Activated CD8-positive, alpha-beta T cell treated with anti-CD3 and anti-CD28 coated beads for 36 hours (primary cell): ENCODE measurements at regions not wholly inside any gene's neighbourhood (a gene's known extent, or its start where the extent isn't known, plus 50 kb on each side); places are given as distances from the start of the nearest gene placed in this dataset.

Experiments
- ATAC-seq: fragments of 200-7000 bp; cut with Tn5 transposase; one replicate; pipeline ENCODE4 v1.10.0; 2021; ENCODE audit warnings: mild to moderate bottlenecking, moderate library complexity
- CTCF ChIA-PET: fragments of 350-600 bp; sonication (Branson Sonifier 250); formaldehyde crosslinking; loops from one replicate; lab custom pipeline; 2021; ENCODE audit warnings: antibody characterized with exemption; lab: Charles Lee
- POLR2A ChIA-PET: fragments of 350-600 bp; sonication (Branson Sonifier 250); formaldehyde crosslinking; loops from one replicate; lab custom pipeline; 2021; ENCODE audit warnings: antibody characterized with exemption; lab: Charles Lee
- DNase-seq: peaks from one replicate; pipeline ENCODE4 v3.0.0-alpha.2; 2020
- H3K27ac Mint-ChIP-seq: one replicate; pipeline ENCODE4 v1.8.0; 2021; ENCODE audit warnings: mild to moderate bottlenecking, mixed read lengths
- H3K27me3 Mint-ChIP-seq: one replicate; pipeline ENCODE4 v1.8.0; 2021; ENCODE audit warnings: mixed read lengths
- H3K36me3 Mint-ChIP-seq: one replicate; pipeline ENCODE4 v1.8.0; 2021; ENCODE audit warnings: low read depth, mixed read lengths
- H3K4me1 Mint-ChIP-seq: one replicate; pipeline ENCODE4 v1.8.0; 2021; ENCODE audit warnings: low read depth, mixed read lengths
- H3K4me3 Mint-ChIP-seq: one replicate; pipeline ENCODE4 v1.8.0; 2021; ENCODE audit warnings: mild to moderate bottlenecking, moderate library complexity, mixed read lengths
- H3K9me3 Mint-ChIP-seq: one replicate; pipeline ENCODE4 v1.8.0; 2021; ENCODE audit warnings: mixed read lengths
- CTCF ChIP-seq: fragments of 200-600 bp; IDR thresholded peaks from one replicate; pipeline ENCODE4 v1.8.0; 2022; ENCODE audit warnings: antibody characterized with exemption, mild to moderate bottlenecking
- intact Hi-C: fragments of 100-400 bp; cut with micrococcal nuclease; formaldehyde crosslinking; loops from one replicate; pipeline ENCODE4 v1.10.0; 2022

- Mint-ChIP-seq H3K27me3 (no peaks in the 10 kb centered on the region), H3K36me3 (no peaks in the 10 kb centered on the region), H3K4me1 (no peaks in the 10 kb centered on the region), H3K4me3 (no peak overlapping the region), H3K27ac (no peak overlapping the region), H3K9me3 (no peaks in the 10 kb centered on the region)
- DNase-seq (no peak), ATAC-seq (no peak)
- TF ChIP-seq CTCF: no peak
- POLR2A ChIA-PET: no interaction called here
- intact Hi-C loops: no loop called here
- CTCF ChIA-PET: no interaction called here
These were observed 184.3 kb downstream of the SOX4 start for GRCh38 chr6:21777846-21778245.

GRCh38 chr6:21780141-21780540, 186.6 kb downstream of the SOX4 start:
- POLR2A ChIA-PET: no interaction called here
- Mint-ChIP-seq H3K27ac (no peak overlapping the region), H3K27me3 (no peaks in the 10 kb centered on the region), H3K9me3 (no peaks in the 10 kb centered on the region), H3K4me1 (no peaks in the 10 kb centered on the region), H3K36me3 (no peaks in the 10 kb centered on the region), H3K4me3 (no peak overlapping the region)
- intact Hi-C loops: no loop called here
- ATAC-seq (no peak), DNase-seq (no peak)
- CTCF ChIA-PET: interaction anchor here (0.7 kb wide), 1 partner anchor 11 kb away, joined by 3 read pairs; no protein-coding TSS in a partner anchor
- no peak for TF ChIP-seq CTCF

GRCh38 chr6:21780679-21781078, 187.1 kb downstream of the SOX4 start:
- Mint-ChIP-seq H3K27me3 (no peaks in the 10 kb centered on the region), H3K4me1 (peaks cover 3% of the 10 kb centered on the region), H3K9me3 (no peaks in the 10 kb centered on the region), H3K36me3 (no peaks in the 10 kb centered on the region), H3K27ac (no peak overlapping the region), H3K4me3 (no peak overlapping the region)
- no peak for ATAC-seq
- CTCF ChIA-PET: interaction anchor here (0.7 kb wide), 1 partner anchor 11 kb away, joined by 3 read pairs; no protein-coding TSS in a partner anchor
- no peak for TF ChIP-seq CTCF
- intact Hi-C loops: no loop called here
- POLR2A ChIA-PET: no interaction called here
- no peak for DNase-seq

- DNase-seq (no peak), ATAC-seq (no peak)
- POLR2A ChIA-PET: no interaction called here
- H3K36me3 Mint-ChIP-seq: no peaks in the 10 kb centered on the region
- H3K27ac Mint-ChIP-seq: no peak overlapping the region
- H3K4me1 Mint-ChIP-seq: peaks cover 4% of the 10 kb centered on the region
- no peaks in the 10 kb centered on the region for H3K27me3 Mint-ChIP-seq
- CTCF ChIA-PET: no interaction called here
- TF ChIP-seq CTCF: no peak
- H3K4me3 Mint-ChIP-seq: no peak overlapping the region
- no peaks in the 10 kb centered on the region for H3K9me3 Mint-ChIP-seq
- intact Hi-C loops: no loop called here
These were observed 187.6 kb downstream of the SOX4 start for GRCh38 chr6:21781128-21781527.

- no peak for TF ChIP-seq CTCF
- no peaks in the 10 kb centered on the region for H3K36me3 Mint-ChIP-seq
- no peak overlapping the region for H3K27ac Mint-ChIP-seq
These were observed 191.6 kb downstream of the SOX4 start for GRCh38 chr6:21785164-21785563.

More at GRCh38 chr6:21785164-21785563, 191.6 kb downstream of the SOX4 start:
- ATAC-seq (no peak), DNase-seq (no peak)
- Mint-ChIP-seq H3K9me3 (no peaks in the 10 kb centered on the region), H3K27me3 (no peaks in the 10 kb centered on the region), H3K4me3 (no peak overlapping the region), H3K4me1 (peaks cover 4% of the 10 kb centered on the region)
- CTCF ChIA-PET: no interaction called here
- POLR2A ChIA-PET: no interaction called here
- intact Hi-C loops: no loop called here
